Panc1 (cell line): ENCODE measurements at regions not wholly inside any gene's neighbourhood (a gene's known extent, or its start where the extent isn't known, plus 50 kb on each side); places are given as distances from the start of the nearest gene placed in this dataset.

Source experiments
- CTCF ChIP-seq: fragments of 450-650 bp; IDR thresholded peaks from 2 replicates; pipeline ENCODE4 v1.5.1; 2017; ENCODE audit warnings: mild to moderate bottlenecking
- SIN3A ChIP-seq: IDR thresholded peaks from 2 replicates; pipeline ENCODE4 v1.6.1; 2012; ENCODE audit warnings: low read depth, mild to moderate bottlenecking, low read length, moderate library complexity, borderline replicate concordance; ENCODE audit not compliant: insufficient read depth

GRCh38 chr10:131743190-131744151 is 157.3 kb upstream of the PPP2R2D start:
- TF ChIP-seq CTCF: no peak
- TF ChIP-seq SIN3A: no peak
